ENCODE measurements at regions not wholly inside any gene's neighbourhood (a gene's known extent, or its start where the extent isn't known, plus 50 kb on each side); places are given as distances from the start of the nearest gene placed in this dataset.

DNA sequence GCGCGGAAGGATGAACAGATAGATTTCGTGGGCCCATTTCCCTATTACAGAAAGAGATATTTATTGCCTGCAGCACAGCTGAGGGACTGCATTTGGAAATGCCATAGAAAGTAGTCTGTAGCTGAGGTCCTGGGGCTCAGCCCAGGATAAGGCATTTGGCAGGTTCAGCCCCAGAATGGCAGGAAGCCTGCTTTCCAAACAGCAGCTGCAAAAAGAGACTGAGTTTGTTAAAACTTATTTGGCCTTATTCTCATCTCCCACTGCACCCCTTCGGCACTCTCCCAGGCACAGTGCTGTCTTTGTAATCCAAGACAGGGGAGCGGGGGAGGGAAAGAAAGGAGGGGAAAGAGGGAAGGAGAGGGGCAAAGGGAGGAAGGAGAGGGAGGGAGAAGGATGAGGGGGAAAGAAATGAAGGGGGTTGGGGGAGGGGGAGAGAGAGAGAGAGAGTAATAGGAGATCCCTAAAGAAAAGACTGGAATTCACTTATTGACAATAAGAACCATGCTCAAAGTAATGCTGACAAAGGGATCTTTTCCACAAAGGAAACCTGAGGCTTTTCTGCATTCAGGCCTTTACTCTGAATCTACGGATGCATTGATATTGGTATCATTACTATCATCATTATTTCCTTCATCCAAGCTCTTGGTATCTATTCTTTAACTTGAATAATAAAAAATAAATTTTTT, 94.0 kb upstream of the LRRN1 start:
- H4K8ac ChIP-seq (ENCODE audit: extremely low read depth, insufficient read depth, low read length) = no peak overlapping the region
- H4K91ac ChIP-seq (replicated peaks; ENCODE audit: insufficient read length, low read length) = peak overlapping the region; percentile 52
- no peaks in the 10 kb centered on the region for H3K36me3 ChIP-seq (ENCODE audit: control insufficient read depth in 2 of 4, insufficient read depth in 4 of 4, low read length in 3 of 4)
- H2BK5ac ChIP-seq (ENCODE audit: low read depth, low read length) = no peak overlapping the region
- no peak overlapping the region for H3K27ac ChIP-seq (ENCODE audit: low read depth, low read length)
- H3K4me2 ChIP-seq (ENCODE audit: insufficient read depth in 1 of 2, low read depth in 2 of 2, low read length in 2 of 2) = peak overlapping the region in 1 of 2 experiments; percentile 53; a peak in 1 of 4 replicates
- ChIA-PET CTCF (ENCODE audit: partially characterized antibody) (no interaction called here), POLR2A (ENCODE audit: partially characterized antibody) (interaction anchor here (1.1 to 5.7 kb wide), 3 partner anchors 9 to 97 kb away, joined by 4 to 49 read pairs (median 12); partner anchors contain the start of gene LRRN1)
- DNase-seq (ENCODE audit: low read depth in 1 of 2, low spot score in 2 of 2) = peak in 1 of 2 experiments; percentile 47
- no peaks in the 10 kb centered on the region for H3K79me1 ChIP-seq (ENCODE audit: low read depth, low read length)
- peak overlapping the region; percentile 60; the same call in 1 of the 2 replicates for H2BK12ac ChIP-seq (ENCODE audit: low read depth, low read length)
- H3K4me3 ChIP-seq (ENCODE audit: extremely low read depth in 1 of 4, insufficient read depth in 2 of 4, low read depth in 3 of 4, low read length in 4 of 4) = no peak overlapping the region
- peaks cover 4 to 19% (median 8%) of the 10 kb centered on the region in 4 experiments; a peak in 4 of 7 replicates for H3K4me1 ChIP-seq (replicated peaks in 1 of 4; ENCODE audit: control insufficient read depth in 3 of 4, insufficient read depth in 4 of 4, low read length in 3 of 4)
- WGBS, 2 experiments (ENCODE audit: extremely low coverage in 1 of 2, insufficient coverage in 1 of 2, insufficient read length in 1 of 2, insufficient replicate concordance in 2 of 2, low coverage in 1 of 2, low lambda C conversion rate in 2 of 2, missing lambda C conversion rate in 1 of 2) = 39% methylated on average over 6 of the region's 6 CpGs; no CpG with 5 or more reads in 1 of the 2 experiments
- no peak overlapping the region for H3K56ac ChIP-seq (replicated peaks; ENCODE audit: insufficient read length, low read depth, low read length)
- H3K14ac ChIP-seq (ENCODE audit: insufficient read length) = no peak overlapping the region
- H2AFZ ChIP-seq (ENCODE audit: low read length) = peak overlapping the region; percentile 43
- no peak overlapping the region for H2BK15ac ChIP-seq (ENCODE audit: low read length)
- H4K5ac ChIP-seq (ENCODE audit: insufficient read length, low read depth, low read length) = no peak overlapping the region
- H4K20me1 ChIP-seq (replicated peaks in 1 of 2; ENCODE audit: control insufficient read depth in 1 of 2, insufficient read depth in 2 of 2, low read length in 2 of 2) = no peaks in the 10 kb centered on the region
- no peak overlapping the region for H3K4ac ChIP-seq (replicated peaks; ENCODE audit: insufficient read length, low read depth, low read length)
- no peaks in the 10 kb centered on the region for H3K23me2 ChIP-seq (ENCODE audit: low read depth, low read length)
- TF ChIP-seq EGR1 (IDR thresholded peaks at IDR 0.05; ENCODE audit: borderline replicate concordance, low read depth, low read length) = 0 out of 2 replicates have a peak, but pooled peaks have one; percentile 39
- no peak for TF ChIP-seq SRF (IDR thresholded peaks at IDR 0.05; ENCODE audit: low read depth, low read length)
- TF ChIP-seq EP300 (IDR thresholded peaks at IDR 0.05; ENCODE audit: borderline replicate concordance in 1 of 2, low read depth in 2 of 2, low read length in 2 of 2) = no peak
- TF ChIP-seq SIN3A (conservative IDR thresholded peaks at IDR 0.05 in 1 of 2, IDR thresholded peaks at IDR 0.05 in 1 of 2; ENCODE audit: low read depth in 1 of 2, low read length in 2 of 2) = no peak
- peak; percentile 54 for TF ChIP-seq ASH2L (IDR thresholded peaks at IDR 0.05; ENCODE audit: low read length)
- no peak for TF ChIP-seq TAF1 (IDR thresholded peaks at IDR 0.05; ENCODE audit: low read depth, low read length)
- no peak for TF ChIP-seq POLR2AphosphoS5 (IDR thresholded peaks at IDR 0.05; ENCODE audit: low read depth, low read length)
- H3K79me2 ChIP-seq (ENCODE audit: control insufficient read depth in 1 of 2, insufficient read depth in 2 of 2, low read length in 2 of 2) = no peaks in the 10 kb centered on the region
- H3K9ac ChIP-seq (replicated peaks in 1 of 4; ENCODE audit: extremely low read depth in 1 of 4, low read depth in 3 of 4, low read length in 3 of 4) = no peak overlapping the region
- no peak overlapping the region; the same call in 1 of the 2 replicates for H3K18ac ChIP-seq (ENCODE audit: extremely low read depth, low read length)
- H3K9me3 ChIP-seq (ENCODE audit: insufficient read depth in 2 of 2, low read depth in 1 of 2, low read length in 1 of 2) = no peaks in the 10 kb centered on the region
- no peak overlapping the region for H2AK5ac ChIP-seq (ENCODE audit: low read depth, low read length)
- H2BK20ac ChIP-seq (ENCODE audit: low read length) = peak overlapping the region; percentile 82; the same call in 1 of the 2 replicates
- no peak overlapping the region for H3K23ac ChIP-seq (ENCODE audit: insufficient read length)
- no peaks in the 10 kb centered on the region for H3K27me3 ChIP-seq (replicated peaks in 1 of 4; ENCODE audit: control insufficient read depth in 3 of 4, extremely low read depth in 1 of 4, insufficient read depth in 3 of 4, low read length in 3 of 4)
- peak overlapping the region; percentile 19 for H2BK120ac ChIP-seq (replicated peaks; ENCODE audit: low read depth, low read length)
- no peak for FAIRE-seq

All from H1 (cell line).